H9 (cell line): ENCODE measurements at regions not wholly inside any gene's neighbourhood (a gene's known extent, or its start where the extent isn't known, plus 50 kb on each side); places are given as distances from the start of the nearest gene placed in this dataset.

Experiments
- DNase-seq: peaks from one replicate; pipeline ENCODE4 v3.0.0-alpha.2; 2017
- H2AFZ ChIP-seq: one replicate; pipeline ENCODE4 v1.6.1; 2013; ENCODE audit warnings: mild to moderate bottlenecking, low read length, control low read depth, moderate library complexity
- H2AK5ac ChIP-seq: 2 replicates; pipeline ENCODE4 v1.6.1; 2013; ENCODE audit warnings: low read length, control low read depth, mixed read lengths; ENCODE audit not compliant: insufficient read length
- H2BK120ac ChIP-seq: one replicate; pipeline ENCODE4 v1.6.1; 2013; ENCODE audit warnings: low read depth, mild to moderate bottlenecking, low read length, control low read depth, inconsistent platforms; ENCODE audit not compliant: poor library complexity, severe bottlenecking
- H2BK12ac ChIP-seq: 2 replicates; pipeline ENCODE4 v1.6.1; 2013; ENCODE audit warnings: low read length, control low read depth, mixed read lengths, low read depth; ENCODE audit not compliant: insufficient read length
- H2BK15ac ChIP-seq: 2 replicates; pipeline ENCODE4 v1.6.1; 2013; ENCODE audit warnings: low read depth, low read length, control low read depth
- H2BK20ac ChIP-seq: one replicate; pipeline ENCODE4 v1.6.1; 2013; ENCODE audit warnings: low read depth, mild to moderate bottlenecking, low read length, control low read depth, inconsistent platforms; ENCODE audit not compliant: poor library complexity, severe bottlenecking
- H2BK5ac ChIP-seq: 2 replicates; pipeline ENCODE4 v1.6.1; 2013; ENCODE audit warnings: low read length, control low read depth, mixed read lengths; ENCODE audit not compliant: insufficient read length
- H3K14ac ChIP-seq: 2 replicates; pipeline ENCODE4 v1.6.1; 2013; ENCODE audit warnings: low read length, control low read depth; ENCODE audit not compliant: insufficient read depth
- H3K18ac ChIP-seq: 2 replicates; pipeline ENCODE4 v1.6.1; 2013; ENCODE audit warnings: low read depth, mild to moderate bottlenecking, mixed read lengths, low read length, control low read depth; ENCODE audit not compliant: insufficient read length
- H3K23ac ChIP-seq: 2 replicates; pipeline ENCODE4 v1.6.1; 2013; ENCODE audit warnings: low read length, control low read depth, mixed read lengths, low read depth; ENCODE audit not compliant: insufficient read length
- H3K23me2 ChIP-seq: 2 replicates; pipeline ENCODE4 v1.6.1; 2013; ENCODE audit warnings: low read depth, mild to moderate bottlenecking, mixed read lengths, low read length, control low read depth; ENCODE audit not compliant: insufficient read length, poor library complexity, severe bottlenecking
- H3K27ac ChIP-seq: 2 replicates; pipeline ENCODE4 v1.5.1; 2013; ENCODE audit warnings: low read length, control low read depth, mixed read lengths, low read depth; ENCODE audit not compliant: insufficient read length
- H3K27me3 ChIP-seq: 2 replicates; pipeline ENCODE4 v1.6.1; 2013; ENCODE audit warnings: low read length, control low read depth, inconsistent platforms; ENCODE audit not compliant: insufficient read depth
- H3K4ac ChIP-seq: 2 replicates; pipeline ENCODE4 v1.6.1; 2013; ENCODE audit warnings: low read depth, mild to moderate bottlenecking, control low read depth, inconsistent platforms, low read length, moderate library complexity
- H3K4me1 ChIP-seq: 2 replicates; pipeline ENCODE4 v1.6.1; 2013; ENCODE audit warnings: low read length, control low read depth, inconsistent platforms; ENCODE audit not compliant: insufficient read depth
- H3K4me2 ChIP-seq: 2 replicates; pipeline ENCODE4 v1.6.1; 2013; ENCODE audit warnings: low read length, control low read depth, mixed read lengths; ENCODE audit not compliant: insufficient read length, insufficient read depth
- H3K56ac ChIP-seq: 2 replicates; pipeline ENCODE4 v1.6.1; 2013; ENCODE audit warnings: low read depth, mild to moderate bottlenecking, mixed read lengths, low read length, control low read depth; ENCODE audit not compliant: insufficient read length
- H3K79me1 ChIP-seq: 2 replicates; pipeline ENCODE4 v1.6.1; 2013; ENCODE audit warnings: low read depth, mild to moderate bottlenecking, moderate library complexity, low read length, control low read depth, inconsistent platforms; ENCODE audit not compliant: insufficient read depth, poor library complexity, severe bottlenecking
- H3K79me2 ChIP-seq: 2 replicates; pipeline ENCODE4 v1.6.1; 2013; ENCODE audit warnings: low read length, control low read depth, inconsistent platforms; ENCODE audit not compliant: insufficient read depth
- H3K9ac ChIP-seq: 2 replicates; pipeline ENCODE4 v1.6.1; 2013; ENCODE audit warnings: low read length, control low read depth, mixed read lengths; ENCODE audit not compliant: insufficient read length; ENCODE audit errors: extremely low read depth
- H3K9me3 ChIP-seq: one replicate; pipeline ENCODE4 v1.6.1; 2013; ENCODE audit warnings: low read depth, low read length, inconsistent platforms; ENCODE audit not compliant: control insufficient read depth
- H3T11ph ChIP-seq: one replicate; pipeline ENCODE4 v1.6.1; 2013; ENCODE audit warnings: mild to moderate bottlenecking, low read length, control low read depth, inconsistent platforms
- H4K20me1 ChIP-seq: one replicate; pipeline ENCODE4 v1.6.1; 2013; ENCODE audit not compliant: control insufficient read depth, insufficient read length, insufficient read depth
- H4K5ac ChIP-seq: 2 replicates; pipeline ENCODE4 v1.6.1; 2013; ENCODE audit warnings: low read depth, mild to moderate bottlenecking, mixed read lengths, low read length, control low read depth; ENCODE audit not compliant: insufficient read length
- H4K8ac ChIP-seq: replicated peaks from 2 replicates; pipeline ENCODE4 v1.6.1; 2013; ENCODE audit warnings: low read length, control low read depth, mixed read lengths, low read depth; ENCODE audit not compliant: insufficient read length
- H4K91ac ChIP-seq: 2 replicates; pipeline ENCODE4 v1.6.1; 2013; ENCODE audit warnings: low read depth, mild to moderate bottlenecking, moderate library complexity, mixed read lengths, low read length, control low read depth; ENCODE audit not compliant: insufficient read length
- H3K27ac Mint-ChIP-seq, 3 experiments: 2 replicates in 2 of 3; 3 replicates in 1 of 3; pipeline ENCODE4 v1.8.0; 2020 to 2021; ENCODE audit warnings: mixed read lengths in 3 of 3, mild to moderate bottlenecking in 1 of 3, moderate library complexity in 1 of 3
- H3K27me3 Mint-ChIP-seq: 2 replicates; pipeline ENCODE4 v1.8.0; 2021; ENCODE audit warnings: low read depth, mild to moderate bottlenecking, moderate library complexity, mixed read lengths
- H3K36me3 Mint-ChIP-seq, 3 experiments: 2 replicates in 2 of 3; 3 replicates in 1 of 3; pipeline ENCODE4 v1.8.0; 2020 to 2021; ENCODE audit warnings: low read depth in 3 of 3, mixed read lengths in 3 of 3; ENCODE audit not compliant: insufficient read depth in 1 of 3
- H3K4me1 Mint-ChIP-seq, 2 experiments: 2 replicates each; pipeline ENCODE4 v1.8.0; 2020; ENCODE audit warnings: mixed read lengths in 2 of 2
- H3K4me3 Mint-ChIP-seq, 2 experiments: 2 replicates in 1 of 2; 3 replicates in 1 of 2; pipeline ENCODE4 v1.8.0; 2020 to 2021; ENCODE audit warnings: mild to moderate bottlenecking in 2 of 2, mixed read lengths in 2 of 2, moderate library complexity in 1 of 2
- H3K9me3 Mint-ChIP-seq, 2 experiments: 2 replicates in 1 of 2; 3 replicates in 1 of 2; pipeline ENCODE4 v1.8.0; 2020; ENCODE audit warnings: mild to moderate bottlenecking in 2 of 2, mixed read lengths in 2 of 2, moderate library complexity in 1 of 2
- CTCF ChIP-seq: fragments of 200-600 bp; sonication (generic); conservative IDR thresholded peaks from 3 replicates; pipeline ENCODE4 v1.8.0; 2021; ENCODE audit warnings: antibody characterized with exemption, mild to moderate bottlenecking
- WGBS: extraction: QIAGEN DNeasy Blood & Tissue Kit; methylation state at CpG from one replicate; pipeline ENCODE4 v1.1.7; 2013; ENCODE audit warnings: missing lambda C conversion rate, low lambda C conversion rate, mixed read lengths; ENCODE audit not compliant: insufficient read length; ENCODE audit errors: extremely low coverage; 5-methylcytosine and 5-hydroxymethylcytosine counted together

- H3K27ac ChIP-seq = no peak overlapping the region
- no peak for DNase-seq
- no peak overlapping the region for H3K14ac ChIP-seq
- H3K9ac ChIP-seq = no peak overlapping the region
- Mint-ChIP-seq H3K36me3 (0 out of 7 replicates have a peak, but pooled peaks cover 0 to 2% (median 0%) of the 10 kb centered on the region in 3 experiments), H3K27me3 (no peaks in the 10 kb centered on the region; the same call in 1 of the 2 replicates), H3K4me1 (peaks cover 11 to 12% of the 10 kb centered on the region in 2 experiments), H3K4me3 (no peak overlapping the region), H3K9me3 (no peaks in the 10 kb centered on the region), H3K27ac (no peak overlapping the region)
- H2BK5ac ChIP-seq = no peak overlapping the region
- H4K91ac ChIP-seq = no peak overlapping the region
- no peak overlapping the region for H2BK120ac ChIP-seq
- H3K79me2 ChIP-seq = no peaks in the 10 kb centered on the region
- no peaks in the 10 kb centered on the region for H3K27me3 ChIP-seq
- H2BK15ac ChIP-seq = no peak overlapping the region
- H4K5ac ChIP-seq = no peak overlapping the region
- no peak overlapping the region for H3K4me2 ChIP-seq
- no peak overlapping the region for H3K23ac ChIP-seq
- H3K4me1 ChIP-seq = no peaks in the 10 kb centered on the region
- H3K23me2 ChIP-seq = no peaks in the 10 kb centered on the region
- no peak overlapping the region for H3K4ac ChIP-seq
- no peak overlapping the region for H2BK12ac ChIP-seq
- H2AK5ac ChIP-seq = no peak overlapping the region
- H4K8ac ChIP-seq = no peak overlapping the region
- no peaks in the 10 kb centered on the region for H3K9me3 ChIP-seq
- H3K18ac ChIP-seq = no peak overlapping the region
- no CpG with 5 or more reads among the region's 2 CpGs for WGBS
- H4K20me1 ChIP-seq = no peaks in the 10 kb centered on the region
- H2AFZ ChIP-seq = no peak overlapping the region
- no peak overlapping the region for H2BK20ac ChIP-seq
- no peak overlapping the region for H3K56ac ChIP-seq
- no peak for TF ChIP-seq CTCF
- H3T11ph ChIP-seq = no peak overlapping the region
- H3K79me1 ChIP-seq = no peaks in the 10 kb centered on the region
These were observed 335.1 kb downstream of the GATA3 start for GRCh38 chr10:8389630-8390029.
